ENCODE measurements at regions not wholly inside any gene's neighbourhood (a gene's known extent, or its start where the extent isn't known, plus 50 kb on each side); places are given as distances from the start of the nearest gene placed in this dataset.

- TF ChIP-seq, protein P1, sequence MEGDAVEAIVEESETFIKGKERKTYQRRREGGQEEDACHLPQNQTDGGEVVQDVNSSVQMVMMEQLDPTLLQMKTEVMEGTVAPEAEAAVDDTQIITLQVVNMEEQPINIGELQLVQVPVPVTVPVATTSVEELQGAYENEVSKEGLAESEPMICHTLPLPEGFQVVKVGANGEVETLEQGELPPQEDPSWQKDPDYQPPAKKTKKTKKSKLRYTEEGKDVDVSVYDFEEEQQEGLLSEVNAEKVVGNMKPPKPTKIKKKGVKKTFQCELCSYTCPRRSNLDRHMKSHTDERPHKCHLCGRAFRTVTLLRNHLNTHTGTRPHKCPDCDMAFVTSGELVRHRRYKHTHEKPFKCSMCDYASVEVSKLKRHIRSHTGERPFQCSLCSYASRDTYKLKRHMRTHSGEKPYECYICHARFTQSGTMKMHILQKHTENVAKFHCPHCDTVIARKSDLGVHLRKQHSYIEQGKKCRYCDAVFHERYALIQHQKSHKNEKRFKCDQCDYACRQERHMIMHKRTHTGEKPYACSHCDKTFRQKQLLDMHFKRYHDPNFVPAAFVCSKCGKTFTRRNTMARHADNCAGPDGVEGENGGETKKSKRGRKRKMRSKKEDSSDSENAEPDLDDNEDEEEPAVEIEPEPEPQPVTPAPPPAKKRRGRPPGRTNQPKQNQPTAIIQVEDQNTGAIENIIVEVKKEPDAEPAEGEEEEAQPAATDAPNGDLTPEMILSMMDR (IDR thresholded peaks at IDR 0.05): no peak
- TF ChIP-seq POLR2A (IDR thresholded peaks at IDR 0.05): no peak
These were observed 97.5 kb upstream of the ANO3 start for GRCh38 chr11:26234451-26234850.
